ENCODE measurements at regions not wholly inside any gene's neighbourhood (a gene's known extent, or its start where the extent isn't known, plus 50 kb on each side); places are given as distances from the start of the nearest gene placed in this dataset.

DNA sequence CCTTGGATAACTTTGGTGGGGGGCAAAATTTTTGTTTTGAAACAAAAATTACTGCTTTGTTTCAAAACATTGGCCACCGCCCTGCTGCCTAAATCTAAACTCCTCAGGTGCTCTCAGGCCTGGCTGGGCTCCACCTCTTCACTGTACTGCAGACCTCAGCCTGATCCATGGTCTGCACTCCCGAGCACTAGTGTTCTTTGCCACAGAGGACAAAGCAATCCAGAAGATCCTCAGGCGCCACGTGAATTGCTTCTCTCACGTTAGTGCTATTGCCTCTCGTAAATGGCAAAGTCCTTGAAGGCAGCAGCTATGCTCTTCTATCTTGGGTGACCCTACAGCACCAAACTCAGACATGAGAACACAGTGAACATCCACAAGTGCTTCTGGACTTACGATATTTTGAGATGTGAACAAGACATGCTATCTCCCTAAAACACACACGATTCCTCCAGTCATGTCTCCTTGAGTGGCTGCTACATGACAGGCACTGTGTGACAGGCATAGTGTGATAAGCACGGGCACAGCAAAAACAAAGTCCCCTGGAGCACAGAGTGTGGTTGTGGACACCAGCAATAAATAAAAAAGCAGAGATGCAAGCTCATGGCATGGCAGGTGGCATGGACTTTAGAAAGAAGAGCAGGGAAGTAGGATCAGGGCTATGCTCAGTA is 582.1 kb upstream of the DPP6 start:
- TF ChIP-seq, protein P1, sequence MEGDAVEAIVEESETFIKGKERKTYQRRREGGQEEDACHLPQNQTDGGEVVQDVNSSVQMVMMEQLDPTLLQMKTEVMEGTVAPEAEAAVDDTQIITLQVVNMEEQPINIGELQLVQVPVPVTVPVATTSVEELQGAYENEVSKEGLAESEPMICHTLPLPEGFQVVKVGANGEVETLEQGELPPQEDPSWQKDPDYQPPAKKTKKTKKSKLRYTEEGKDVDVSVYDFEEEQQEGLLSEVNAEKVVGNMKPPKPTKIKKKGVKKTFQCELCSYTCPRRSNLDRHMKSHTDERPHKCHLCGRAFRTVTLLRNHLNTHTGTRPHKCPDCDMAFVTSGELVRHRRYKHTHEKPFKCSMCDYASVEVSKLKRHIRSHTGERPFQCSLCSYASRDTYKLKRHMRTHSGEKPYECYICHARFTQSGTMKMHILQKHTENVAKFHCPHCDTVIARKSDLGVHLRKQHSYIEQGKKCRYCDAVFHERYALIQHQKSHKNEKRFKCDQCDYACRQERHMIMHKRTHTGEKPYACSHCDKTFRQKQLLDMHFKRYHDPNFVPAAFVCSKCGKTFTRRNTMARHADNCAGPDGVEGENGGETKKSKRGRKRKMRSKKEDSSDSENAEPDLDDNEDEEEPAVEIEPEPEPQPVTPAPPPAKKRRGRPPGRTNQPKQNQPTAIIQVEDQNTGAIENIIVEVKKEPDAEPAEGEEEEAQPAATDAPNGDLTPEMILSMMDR (IDR thresholded peaks at IDR 0.05 in 4 of 5, conservative IDR thresholded peaks at IDR 0.05 in 1 of 5): no peak
- no peak for TF ChIP-seq POLR2A (IDR thresholded peaks at IDR 0.05)

Measured in gastrocnemius medialis (tissue), 4 donors.